Esophagus (tissue), 2 donors: ENCODE measurements at regions not wholly inside any gene's neighbourhood (a gene's known extent, or its start where the extent isn't known, plus 50 kb on each side); places are given as distances from the start of the nearest gene placed in this dataset.

Experiments used
- H3K27ac ChIP-seq, 2 donors: one replicate each; pipeline ENCODE4 v1.5.1; 2013; ENCODE audit warnings: low read depth in 2 of 2, mild to moderate bottlenecking in 2 of 2, inconsistent platforms in 1 of 2, low read length in 1 of 2, moderate library complexity in 1 of 2
- H3K27me3 ChIP-seq, 2 donors: one replicate each; pipeline ENCODE4 v1.6.1; 2013; ENCODE audit warnings: low read length in 2 of 2, control low read depth in 1 of 2, mild to moderate bottlenecking in 1 of 2; ENCODE audit not compliant: insufficient read depth in 2 of 2, control insufficient read depth in 1 of 2
- H3K36me3 ChIP-seq, 2 donors: one replicate each; pipeline ENCODE4 v1.6.1; 2013; ENCODE audit warnings: low read length in 1 of 2; ENCODE audit not compliant: control insufficient read depth in 2 of 2, insufficient read depth in 2 of 2
- H3K4me1 ChIP-seq, 2 donors: one replicate each; pipeline ENCODE4 v1.6.1; 2013; ENCODE audit warnings: low read length in 1 of 2; ENCODE audit not compliant: control insufficient read depth in 2 of 2, insufficient read depth in 2 of 2
- H3K4me3 ChIP-seq, 2 donors: one replicate each; pipeline ENCODE4 v1.5.1; 2013; ENCODE audit warnings: low read length in 2 of 2, mild to moderate bottlenecking in 2 of 2, low read depth in 1 of 2, moderate library complexity in 1 of 2
- H3K9me3 ChIP-seq, 2 donors: one replicate each; pipeline ENCODE4 v1.6.1; 2013; ENCODE audit warnings: mild to moderate bottlenecking in 2 of 2, low read depth in 1 of 2, low read length in 1 of 2, moderate library complexity in 1 of 2; ENCODE audit not compliant: control insufficient read depth in 2 of 2, insufficient read depth in 1 of 2
- WGBS, 2 donors: extraction: QIAGEN DNeasy Blood & Tissue Kit; methylation state at CpG; one replicate each; pipeline ENCODE4 v1.1.7; 2013; 5-methylcytosine and 5-hydroxymethylcytosine counted together
- donor health status: healthy with polysubstance abuse.
- donor health status: Bipolar disorder and iron deficiency.

DNA sequence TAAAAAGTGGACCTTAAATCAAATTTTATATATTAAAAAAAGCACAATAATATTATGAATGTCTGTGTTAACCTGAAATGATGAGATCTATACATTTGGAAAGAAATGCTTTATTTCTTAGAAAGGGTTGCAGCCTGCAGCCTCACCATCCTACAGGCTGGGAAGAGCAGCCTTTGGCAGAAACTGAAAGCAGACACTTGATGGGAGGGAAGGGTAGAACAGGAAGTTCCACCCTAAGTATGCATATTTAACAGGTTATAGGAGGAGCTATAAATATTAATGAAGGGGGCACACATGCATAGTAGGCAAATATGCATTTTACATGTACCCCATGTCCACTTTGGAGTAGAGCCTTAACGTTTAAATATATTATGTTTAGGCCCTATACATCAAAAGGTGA, 498.0 kb downstream of the FLRT2 start:
- Histone ChIP-seq H3K9me3 (no peaks in the 10 kb centered on the region), H3K4me1 (no peaks in the 10 kb centered on the region), H3K27me3 (no peaks in the 10 kb centered on the region), H3K4me3 (no peak overlapping the region), H3K36me3 (no peaks in the 10 kb centered on the region), H3K27ac (no peak overlapping the region)
- 79 to 91% methylated on average over 1 of the region's 1 CpG for WGBS, 2 donors

DNA sequence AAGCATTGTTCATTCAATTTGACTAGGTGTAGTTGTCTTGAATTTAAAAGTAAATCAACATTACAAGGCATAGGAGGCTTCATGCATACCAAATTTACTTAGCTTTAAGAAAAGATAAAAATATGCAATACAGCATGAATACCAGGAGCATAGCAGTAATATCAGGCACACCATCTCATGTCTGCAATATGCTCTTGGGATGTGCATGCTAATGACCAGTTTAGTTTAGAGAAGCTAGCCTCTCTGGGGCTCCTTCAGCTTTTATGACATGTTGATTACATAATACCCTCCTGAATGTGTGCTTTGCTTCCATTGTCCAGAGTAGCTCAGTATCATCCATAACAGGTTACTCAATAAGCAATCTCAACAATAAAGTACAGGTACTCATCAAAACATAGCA, 497.2 kb downstream of the FLRT2 start:
- H3K9me3 ChIP-seq, result no peaks in the 10 kb centered on the region

DNA sequence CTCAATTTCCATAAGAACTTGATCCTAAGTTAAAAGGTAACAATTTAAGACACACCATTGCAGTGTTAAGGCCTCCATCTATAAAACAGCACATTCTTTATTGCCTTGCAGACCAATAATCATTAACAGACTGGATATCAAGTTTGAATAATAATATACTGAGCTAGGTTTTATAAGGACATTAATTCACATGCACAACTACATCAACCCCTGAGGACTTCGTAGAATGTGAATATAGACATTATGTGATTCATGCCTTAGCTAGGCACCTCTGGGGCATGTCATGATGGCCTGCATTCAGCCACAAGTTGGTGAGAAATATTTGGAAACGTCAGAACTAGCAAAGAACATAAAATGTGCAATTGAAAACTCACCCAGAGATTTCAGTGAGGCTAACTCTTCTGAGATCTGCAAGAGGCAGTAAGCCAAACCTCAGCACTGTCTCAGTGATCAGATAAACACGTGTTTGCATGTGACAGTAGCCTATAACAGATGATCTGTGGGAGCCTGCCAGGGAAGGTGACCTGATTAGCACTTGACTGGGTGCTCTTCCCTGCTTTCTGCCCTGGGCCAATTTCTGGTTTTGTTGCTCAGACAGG, 492.2 kb downstream of the FLRT2 start:
- H3K36me3 ChIP-seq, result no peaks in the 10 kb centered on the region
- H3K27me3 ChIP-seq, result no peaks in the 10 kb centered on the region
- no peaks in the 10 kb centered on the region for H3K9me3 ChIP-seq
- 30 to 40% methylated on average over 3 of the region's 3 CpGs for WGBS, 2 donors
- H3K4me1 ChIP-seq, result no peaks in the 10 kb centered on the region
- H3K27ac ChIP-seq, result no peak overlapping the region
- H3K4me3 ChIP-seq, result no peak overlapping the region

More for the DNA sequence above, 497.2 kb downstream of the FLRT2 start:
- H3K4me3 ChIP-seq, result no peak overlapping the region
- H3K36me3 ChIP-seq, result no peaks in the 10 kb centered on the region
- no peaks in the 10 kb centered on the region for H3K27me3 ChIP-seq
- H3K27ac ChIP-seq, result no peak overlapping the region
- H3K4me1 ChIP-seq, result no peaks in the 10 kb centered on the region

DNA sequence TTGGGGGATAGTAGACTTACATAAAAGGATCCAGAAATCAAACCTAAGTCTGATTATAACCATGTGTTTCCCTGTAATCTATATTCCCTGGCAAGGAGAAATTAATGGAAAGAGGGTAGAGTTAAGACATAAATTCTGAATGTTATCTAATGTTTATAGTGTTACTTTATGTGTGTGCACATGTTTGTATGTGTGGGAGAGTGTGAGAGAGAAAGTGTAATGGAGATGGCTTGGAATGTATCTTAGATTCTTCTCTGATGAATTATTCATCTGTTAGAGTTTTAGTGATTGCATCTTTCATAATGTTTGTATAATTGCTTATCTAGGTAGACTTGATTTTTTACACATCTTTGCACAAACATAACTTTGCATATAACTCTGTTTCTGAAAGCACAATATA, 490.9 kb downstream of the FLRT2 start:
- H3K4me1 ChIP-seq, result no peaks in the 10 kb centered on the region
- H3K27me3 ChIP-seq, result no peaks in the 10 kb centered on the region
- H3K9me3 ChIP-seq, result no peaks in the 10 kb centered on the region
- H3K27ac ChIP-seq, result no peak overlapping the region
- no peaks in the 10 kb centered on the region for H3K36me3 ChIP-seq
- no peak overlapping the region for H3K4me3 ChIP-seq

DNA sequence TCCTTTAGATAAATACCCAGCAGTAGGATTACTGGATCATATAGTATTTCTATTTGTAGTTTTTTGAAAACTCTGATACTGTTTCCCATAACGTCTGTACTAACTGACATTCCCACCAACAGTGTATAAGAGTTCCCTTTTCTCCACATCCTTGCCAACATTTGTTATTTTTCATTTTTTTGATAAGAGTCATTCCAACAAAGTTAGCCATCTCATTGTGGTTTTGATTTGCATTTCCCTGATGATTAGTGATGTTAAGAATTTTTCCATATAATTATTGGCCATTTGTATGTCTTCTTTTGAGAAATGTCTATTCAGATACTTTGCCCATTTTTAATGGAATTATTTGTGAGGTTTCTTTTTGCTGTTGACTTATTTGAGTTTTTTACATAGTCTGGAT, 486.0 kb downstream of the FLRT2 start:
- Histone ChIP-seq H3K36me3 (no peaks in the 10 kb centered on the region), H3K27me3 (no peaks in the 10 kb centered on the region), H3K27ac (no peak overlapping the region), H3K4me3 (no peak overlapping the region), H3K4me1 (no peaks in the 10 kb centered on the region), H3K9me3 (no peaks in the 10 kb centered on the region)
- WGBS, 2 donors, result 67 to 74% methylated on average over 1 of the region's 1 CpG

DNA sequence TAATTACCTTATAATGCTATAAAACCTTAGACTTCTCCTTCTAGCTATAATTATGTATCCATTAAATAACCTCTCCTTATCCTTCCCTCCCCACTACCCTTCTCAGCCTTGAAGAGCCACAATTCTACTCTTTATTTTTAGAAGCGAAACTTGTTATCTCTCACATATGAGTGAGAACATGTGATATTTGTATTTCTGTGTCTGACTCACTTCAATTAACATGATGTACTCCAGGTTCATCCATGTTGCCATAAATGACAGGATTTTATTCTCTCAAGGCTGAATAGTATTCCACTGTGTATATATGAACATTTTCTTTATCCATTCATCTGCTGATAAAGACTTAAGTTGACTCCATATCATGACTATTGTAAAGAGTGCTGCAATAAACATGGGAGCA, 485.6 kb downstream of the FLRT2 start:
- Histone ChIP-seq H3K36me3 (no peaks in the 10 kb centered on the region), H3K27ac (no peak overlapping the region), H3K4me3 (no peak overlapping the region), H3K9me3 (no peaks in the 10 kb centered on the region), H3K27me3 (no peaks in the 10 kb centered on the region), H3K4me1 (no peaks in the 10 kb centered on the region)
- WGBS, 2 donors, result 86 to 93% methylated on average over 1 of the region's 1 CpG

DNA sequence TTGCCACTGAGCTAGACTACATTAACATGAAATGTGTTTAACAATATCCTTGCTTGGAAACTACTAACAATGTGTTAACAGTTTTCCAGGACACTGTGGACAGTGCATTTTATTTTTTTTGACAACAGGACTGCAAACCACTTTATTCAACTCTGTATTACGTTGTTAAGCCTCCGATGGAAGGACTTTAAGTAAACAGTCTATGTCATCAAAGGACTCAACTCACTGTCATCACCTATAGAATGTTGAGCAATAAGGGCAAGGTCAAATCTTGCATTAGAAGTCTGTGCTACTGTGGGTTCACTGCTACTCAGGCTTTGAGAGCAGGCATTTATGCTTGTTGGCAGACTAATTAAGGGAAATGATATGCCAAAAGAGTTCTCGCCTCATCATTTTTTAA, 483.7 kb downstream of the FLRT2 start:
- no peaks in the 10 kb centered on the region for H3K27me3 ChIP-seq
- 36 to 39% methylated on average over 3 of the region's 3 CpGs for WGBS, 2 donors
- H3K4me1 ChIP-seq, result no peaks in the 10 kb centered on the region
- H3K9me3 ChIP-seq, result no peaks in the 10 kb centered on the region
- no peak overlapping the region for H3K4me3 ChIP-seq
- no peaks in the 10 kb centered on the region for H3K36me3 ChIP-seq
- no peak overlapping the region for H3K27ac ChIP-seq

DNA sequence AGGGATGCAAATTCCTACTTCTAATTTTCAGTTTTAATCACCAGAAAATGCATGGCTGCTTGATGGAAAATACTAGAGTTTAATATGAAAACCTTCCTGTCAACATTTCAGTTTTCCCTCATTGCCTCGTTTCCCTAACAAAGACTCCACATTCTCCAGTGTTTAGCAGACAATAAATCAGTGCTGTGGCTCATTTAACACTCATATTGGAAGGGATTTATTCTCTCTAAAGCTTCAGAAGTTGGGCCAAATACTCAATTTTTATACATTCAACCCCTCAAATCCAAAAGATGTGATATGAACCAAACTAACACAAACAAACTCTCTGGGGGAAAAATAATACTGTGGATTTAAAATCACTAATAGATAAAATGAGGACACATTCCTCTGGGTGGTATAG, 482.5 kb downstream of the FLRT2 start:
- no peaks in the 10 kb centered on the region for H3K36me3 ChIP-seq

DNA sequence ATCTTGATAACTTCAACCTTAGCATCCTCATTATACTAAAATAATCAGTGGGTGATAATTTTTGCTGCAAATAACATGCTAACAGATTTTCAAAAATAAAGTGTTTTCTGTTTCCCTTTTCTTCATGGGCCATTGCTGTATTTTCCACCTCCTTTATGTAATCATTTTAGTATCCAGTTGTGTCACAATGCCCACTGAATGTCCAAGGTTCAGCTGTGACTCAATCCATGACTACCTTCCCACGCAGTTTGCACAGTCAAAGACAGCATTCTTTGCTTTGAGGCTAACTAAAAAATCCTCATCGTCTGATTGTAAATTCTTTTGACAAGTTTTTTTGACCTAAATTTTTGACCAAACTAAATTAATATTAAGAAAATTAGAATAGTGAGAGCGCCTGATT, 474.1 kb downstream of the FLRT2 start:
- no peak overlapping the region for H3K4me3 ChIP-seq
- no peaks in the 10 kb centered on the region for H3K4me1 ChIP-seq
- no peaks in the 10 kb centered on the region for H3K9me3 ChIP-seq
- no peaks in the 10 kb centered on the region for H3K27me3 ChIP-seq
- no peak overlapping the region for H3K27ac ChIP-seq
- H3K36me3 ChIP-seq, result no peaks in the 10 kb centered on the region
- 86 to 87% methylated on average over 3 of the region's 3 CpGs for WGBS, 2 donors

More for the DNA sequence above, 482.5 kb downstream of the FLRT2 start:
- no peak overlapping the region for H3K27ac ChIP-seq
- H3K4me1 ChIP-seq, result no peaks in the 10 kb centered on the region
- no peaks in the 10 kb centered on the region for H3K9me3 ChIP-seq
- no peaks in the 10 kb centered on the region for H3K27me3 ChIP-seq
- WGBS, 2 donors, result 18 to 33% methylated on average over 1 of the region's 1 CpG
- no peak overlapping the region for H3K4me3 ChIP-seq

DNA sequence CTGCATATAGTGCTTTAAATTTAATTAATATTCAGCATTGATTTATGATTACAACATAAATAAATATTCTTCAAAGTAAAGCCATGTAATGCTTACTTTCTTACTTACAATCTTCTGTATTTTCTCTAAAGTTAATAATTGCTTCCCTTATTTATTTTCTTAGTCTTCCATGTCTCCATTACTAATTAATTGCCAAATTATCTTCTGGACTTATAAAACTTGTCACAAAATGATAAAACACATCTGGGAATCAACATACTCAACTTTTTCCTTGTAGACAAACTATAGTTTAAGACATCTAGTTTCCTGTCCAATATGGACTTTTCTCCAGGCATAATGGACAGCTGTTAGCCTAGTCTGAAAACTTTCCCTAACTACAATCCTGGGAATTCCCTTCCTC, 466.6 kb downstream of the FLRT2 start:
- H3K4me3 ChIP-seq, result no peak overlapping the region
- no peaks in the 10 kb centered on the region for H3K9me3 ChIP-seq
- no peaks in the 10 kb centered on the region for H3K27me3 ChIP-seq
- H3K27ac ChIP-seq, result no peak overlapping the region
- no peaks in the 10 kb centered on the region for H3K36me3 ChIP-seq
- no peaks in the 10 kb centered on the region for H3K4me1 ChIP-seq
